CD1c-positive myeloid dendritic cell (primary cell): ENCODE measurements at regions not wholly inside any gene's neighbourhood (a gene's known extent, or its start where the extent isn't known, plus 50 kb on each side); places are given as distances from the start of the nearest gene placed in this dataset.
"Not testable (repeated sequence)": the region's sequence is repeated elsewhere in the genome, so short reads cannot be mapped to it uniquely, and the experiment has no call there.

Source experiments
- DNase-seq: peaks from one replicate; pipeline ENCODE4 v3.0.0-alpha.2; 2016; ENCODE audit errors: extremely low spot score

GRCh38 chr1:206405282-206405681 is 65.0 kb upstream of the IKBKE start:
- not testable (repeated sequence) for DNase-seq

GRCh38 chr1:206408371-206409288 is 61.6 kb upstream of the IKBKE start:
- DNase-seq = not testable (repeated sequence)

DNA sequence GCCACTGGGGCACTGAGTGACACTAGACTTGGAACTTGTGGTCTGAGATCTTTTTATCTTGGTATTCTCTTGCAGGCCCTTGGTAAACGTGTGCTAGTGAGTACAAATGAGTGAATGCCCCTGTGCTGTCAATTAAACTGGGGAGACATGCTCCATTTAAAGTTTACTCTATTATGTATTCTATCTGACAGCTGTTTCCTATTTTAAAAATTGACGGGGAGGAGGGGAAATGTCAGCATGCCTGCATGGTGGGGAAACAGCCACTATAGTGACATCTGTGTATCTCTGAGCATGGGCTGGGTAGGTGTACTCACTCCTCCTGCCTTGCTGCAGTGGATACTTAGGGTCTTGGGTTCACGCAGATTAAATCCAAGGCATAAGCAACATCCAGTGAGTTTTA is 59.0 kb upstream of the IKBKE start:
- DNase-seq = no peak

DNA sequence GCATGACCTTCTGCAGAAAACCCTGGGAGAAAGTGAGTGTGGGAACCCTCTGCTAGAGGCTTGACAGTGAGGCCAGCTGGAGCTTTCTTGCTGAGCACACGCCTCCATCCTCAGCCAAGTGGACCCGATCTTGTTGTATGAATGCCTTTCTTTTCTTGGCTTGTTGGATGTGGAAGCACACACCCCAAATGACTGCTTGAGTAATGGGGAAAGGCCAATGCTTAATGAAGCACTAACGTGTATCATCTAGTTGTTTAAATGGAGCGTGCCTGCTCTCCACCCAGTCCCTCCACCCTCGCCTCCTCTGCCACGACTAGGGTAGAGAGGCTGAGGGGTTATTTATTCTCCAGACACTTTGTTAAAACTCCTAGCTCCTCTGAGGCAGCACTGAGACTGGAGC is 54.3 kb upstream of the IKBKE start:
- no peak for DNase-seq

GRCh38 chr1:206417774-206418614 is 52.3 kb upstream of the IKBKE start:
- no peak for DNase-seq

GRCh38 chr1:206419250-206419649 is 51.0 kb upstream of the IKBKE start:
- DNase-seq = no peak

GRCh38 chr1:206419783-206420182 is 50.5 kb upstream of the IKBKE start:
- no peak for DNase-seq

- DNase-seq = no peak
Observed at GRCh38 chr1:206420471-206420870, 49.8 kb upstream of the IKBKE start.
